GM12865 (cell line): ENCODE measurements at regions not wholly inside any gene's neighbourhood (a gene's known extent, or its start where the extent isn't known, plus 50 kb on each side); places are given as distances from the start of the nearest gene placed in this dataset.

ENCODE experiments used
- DNase-seq: peaks from one replicate; pipeline ENCODE4 v3.0.0; 2010; ENCODE audit warnings: low read depth
- H3K4me3 ChIP-seq: 2 replicates; pipeline ENCODE4 v1.5.1; 2011; ENCODE audit warnings: mild to moderate bottlenecking, low read depth, low read length, control low read depth
- CTCF ChIP-seq: IDR thresholded peaks from 2 replicates; pipeline ENCODE4 v1.5.1; 2011; ENCODE audit warnings: low read length, control low read depth, low read depth, inconsistent platforms; ENCODE audit not compliant: insufficient read depth; ENCODE audit errors: missing control alignments

- no peak for DNase-seq
- no peak overlapping the region for H3K4me3 ChIP-seq
- TF ChIP-seq CTCF, result no peak
These were observed 61.7 kb upstream of the VRK1 start for GRCh38 chr14:96735526-96735925.

- no peak for TF ChIP-seq CTCF
- no peak for DNase-seq
- H3K4me3 ChIP-seq, result no peak overlapping the region
These were observed 60.7 kb upstream of the VRK1 start for GRCh38 chr14:96736439-96736838.

DNA sequence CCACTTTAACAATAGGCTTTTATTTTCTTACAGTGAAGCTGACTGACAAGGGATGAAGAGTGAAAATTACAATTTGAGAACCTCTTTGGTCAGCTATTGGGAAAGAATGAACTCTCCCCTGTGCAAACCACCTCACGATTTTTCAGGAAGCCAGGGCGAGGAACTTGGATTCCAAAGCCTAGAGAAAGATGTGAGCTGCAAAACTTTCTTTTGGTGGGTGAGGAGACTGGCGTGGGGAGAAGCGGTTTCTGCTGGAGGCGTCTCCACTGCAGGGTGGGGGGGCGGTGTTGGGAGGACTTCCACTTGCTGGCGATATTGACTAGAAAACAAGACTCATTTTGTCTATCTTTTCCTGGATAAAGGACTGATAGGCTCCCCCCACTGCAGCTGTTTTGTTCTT, 59.3 kb upstream of the VRK1 start:
- DNase-seq, result no peak
- no peak for TF ChIP-seq CTCF
- no peak overlapping the region for H3K4me3 ChIP-seq

GRCh38 chr14:96739200-96739910, 57.8 kb upstream of the VRK1 start:
- TF ChIP-seq CTCF, result no peak
- no peak for DNase-seq
- H3K4me3 ChIP-seq, result no peak overlapping the region

DNA sequence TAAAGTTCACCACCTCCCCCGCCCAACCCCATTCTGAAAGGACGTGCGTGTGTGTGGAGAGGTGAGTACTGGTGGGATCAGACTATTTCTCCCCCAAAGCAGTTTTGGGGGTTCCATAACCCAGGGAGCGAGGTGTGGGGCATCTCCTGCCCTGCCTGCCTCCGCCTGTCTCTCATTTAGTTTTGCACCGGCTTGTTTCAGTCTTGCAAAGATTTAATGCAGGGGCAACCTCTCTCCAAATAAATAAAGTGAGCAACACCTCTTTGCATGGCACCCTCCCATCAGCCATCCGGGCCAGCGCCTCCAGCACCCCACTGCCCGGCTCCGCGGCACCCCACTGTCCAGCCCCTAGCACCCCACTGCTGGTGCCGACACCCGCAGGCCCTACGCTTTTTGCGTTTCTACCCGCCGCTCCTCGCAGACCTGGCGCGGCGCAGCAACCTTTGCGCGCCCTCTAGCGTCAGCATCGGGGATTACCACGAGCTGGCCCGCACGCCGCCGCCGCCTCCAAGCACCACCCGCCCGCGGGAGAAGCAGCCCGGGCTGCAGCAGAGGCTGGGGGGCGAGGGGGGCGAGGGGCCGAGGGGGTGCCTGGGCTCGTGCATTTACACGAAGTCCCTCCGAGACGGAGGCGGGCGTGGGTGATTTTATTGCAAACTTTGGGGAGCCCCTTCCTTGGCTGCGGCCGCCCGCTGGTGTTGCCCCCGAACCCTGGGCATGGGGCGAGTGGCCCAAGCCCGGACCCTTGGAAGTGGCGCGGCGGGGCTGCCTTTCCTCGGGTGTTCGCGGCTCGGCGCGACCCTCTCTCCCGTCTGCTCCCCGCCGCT, 55.8 kb upstream of the VRK1 start:
- DNase-seq, result peak; percentile 64
- TF ChIP-seq CTCF, result peak; percentile 84
- peak overlapping the region; percentile 2 for H3K4me3 ChIP-seq

GRCh38 chr14:96744262-96744661, 52.9 kb upstream of the VRK1 start:
- no peak for DNase-seq
- TF ChIP-seq CTCF, result no peak
- no peak overlapping the region for H3K4me3 ChIP-seq
